PC-9 (cell line): ENCODE measurements at regions not wholly inside any gene's neighbourhood (a gene's known extent, or its start where the extent isn't known, plus 50 kb on each side); places are given as distances from the start of the nearest gene placed in this dataset.

Experiments
- EZH2 ChIP-seq: fragments of 200-600 bp; sonication (generic); IDR thresholded peaks from 2 replicates; pipeline ENCODE4 v1.8.0; 2017; ENCODE audit warnings: antibody characterized with exemption, low read depth
- TF ChIP-seq, protein P1 (sequence below): fragments of 200-600 bp; sonication (generic); conservative IDR thresholded peaks from 2 replicates; pipeline ENCODE4 v1.6.1; 2017; ENCODE audit warnings: mixed run types, antibody characterized with exemption, mild to moderate bottlenecking, moderate library complexity

DNA sequence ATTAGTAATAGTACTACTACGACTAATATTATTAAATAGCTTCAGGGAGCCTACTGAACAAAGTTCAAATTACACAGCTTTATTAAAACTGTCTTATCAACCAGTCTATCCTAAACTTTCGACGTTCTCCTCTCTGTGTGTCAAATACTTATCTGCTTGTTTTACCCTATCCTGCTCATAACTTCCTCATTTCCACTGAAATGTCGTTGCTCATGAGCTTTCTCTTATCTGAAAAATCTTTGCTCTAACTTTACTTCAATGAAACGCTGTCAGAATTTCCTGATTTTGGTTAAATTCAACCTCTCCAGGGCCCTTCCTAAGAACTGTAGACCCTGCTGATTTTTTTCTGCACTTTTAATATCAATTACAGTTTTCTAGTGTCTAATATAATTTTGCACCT is 1431.0 kb upstream of the WWC1 start:
- TF ChIP-seq, protein P1, sequence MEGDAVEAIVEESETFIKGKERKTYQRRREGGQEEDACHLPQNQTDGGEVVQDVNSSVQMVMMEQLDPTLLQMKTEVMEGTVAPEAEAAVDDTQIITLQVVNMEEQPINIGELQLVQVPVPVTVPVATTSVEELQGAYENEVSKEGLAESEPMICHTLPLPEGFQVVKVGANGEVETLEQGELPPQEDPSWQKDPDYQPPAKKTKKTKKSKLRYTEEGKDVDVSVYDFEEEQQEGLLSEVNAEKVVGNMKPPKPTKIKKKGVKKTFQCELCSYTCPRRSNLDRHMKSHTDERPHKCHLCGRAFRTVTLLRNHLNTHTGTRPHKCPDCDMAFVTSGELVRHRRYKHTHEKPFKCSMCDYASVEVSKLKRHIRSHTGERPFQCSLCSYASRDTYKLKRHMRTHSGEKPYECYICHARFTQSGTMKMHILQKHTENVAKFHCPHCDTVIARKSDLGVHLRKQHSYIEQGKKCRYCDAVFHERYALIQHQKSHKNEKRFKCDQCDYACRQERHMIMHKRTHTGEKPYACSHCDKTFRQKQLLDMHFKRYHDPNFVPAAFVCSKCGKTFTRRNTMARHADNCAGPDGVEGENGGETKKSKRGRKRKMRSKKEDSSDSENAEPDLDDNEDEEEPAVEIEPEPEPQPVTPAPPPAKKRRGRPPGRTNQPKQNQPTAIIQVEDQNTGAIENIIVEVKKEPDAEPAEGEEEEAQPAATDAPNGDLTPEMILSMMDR = no peak
- TF ChIP-seq EZH2 = no peak
